TTC549 (cell line): ENCODE measurements at regions not wholly inside any gene's neighbourhood (a gene's known extent, or its start where the extent isn't known, plus 50 kb on each side); places are given as distances from the start of the nearest gene placed in this dataset.

ENCODE experiments used
- FAIRE-seq: peaks from 2 replicates; lab custom pipeline; 2012; peaks lifted over from hg19 to GRCh38; lab: Jason Lieb, UNC

GRCh38 chr2:121860758-121861227 is 105.3 kb downstream of the TSN start:
- no peak for FAIRE-seq

- no peak for FAIRE-seq
Observed at GRCh38 chr2:121862286-121862685, 106.8 kb downstream of the TSN start.

DNA sequence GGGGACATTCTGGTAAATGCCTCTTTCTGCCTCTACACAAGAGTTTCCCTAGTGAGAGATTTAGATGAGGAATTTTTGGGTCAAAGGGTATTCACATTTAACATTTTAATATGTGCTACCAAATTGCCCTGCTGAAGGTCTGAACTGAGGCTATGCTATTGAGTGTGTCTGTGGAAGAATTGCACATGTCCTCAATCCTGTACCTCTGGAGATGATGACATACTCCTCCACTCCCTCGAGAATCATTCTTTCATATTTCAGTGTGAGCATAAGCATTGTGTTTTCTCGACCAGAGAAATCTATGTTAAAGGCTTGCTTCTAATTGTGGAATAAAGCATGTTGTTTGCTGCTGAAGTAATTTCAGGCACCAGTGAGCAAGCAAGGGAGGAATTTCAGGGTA is 110.5 kb downstream of the TSN start:
- FAIRE-seq: no peak

DNA sequence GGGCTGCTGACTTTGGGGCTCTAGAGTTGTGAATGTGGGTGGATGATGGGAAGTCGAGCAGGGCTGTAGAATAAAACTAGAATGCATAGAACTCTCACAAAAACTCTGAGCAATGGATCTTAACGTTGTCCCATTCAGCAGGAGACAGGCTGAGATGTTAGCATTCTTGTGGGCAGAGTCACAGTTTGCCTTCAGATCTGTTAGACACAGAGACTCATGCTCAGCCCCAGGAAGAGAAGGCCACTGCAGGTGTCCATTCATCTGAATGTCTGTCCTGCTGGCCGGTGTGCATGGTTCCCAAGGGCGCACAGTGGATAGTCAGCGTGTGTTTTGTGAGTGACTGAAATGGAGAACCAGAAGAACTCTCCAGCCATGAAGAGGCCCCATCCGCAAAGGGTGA is 111.3 kb downstream of the TSN start:
- FAIRE-seq: no peak

- no peak for FAIRE-seq
Observed at GRCh38 chr2:121868652-121869051, 113.2 kb downstream of the TSN start.

DNA sequence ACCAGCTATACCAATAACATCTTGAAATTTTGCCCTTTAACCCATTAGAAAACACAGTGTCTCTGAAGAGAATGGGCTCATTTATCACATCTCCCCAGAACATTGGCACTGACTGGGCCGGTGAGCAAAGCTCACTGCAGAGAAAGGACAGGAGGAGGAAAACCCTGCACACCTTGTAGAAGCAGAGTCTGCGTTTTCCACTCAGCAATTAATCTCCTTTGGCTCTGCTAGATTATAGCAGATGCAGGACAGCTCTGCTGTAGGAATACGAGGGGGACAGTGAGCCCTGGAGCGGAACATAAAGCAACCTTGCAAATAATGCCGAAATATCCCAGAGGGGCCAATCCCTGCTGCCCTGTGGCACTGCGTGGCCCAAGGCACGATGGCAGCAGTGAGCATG is 113.9 kb downstream of the TSN start:
- FAIRE-seq: no peak

GRCh38 chr2:121869873-121870272 is 114.4 kb downstream of the TSN start:
- FAIRE-seq: no peak

GRCh38 chr2:121872651-121873050 is 117.2 kb downstream of the TSN start:
- no peak for FAIRE-seq

GRCh38 chr2:121873864-121874263 is 118.4 kb downstream of the TSN start:
- no peak for FAIRE-seq

GRCh38 chr2:121875585-121876185 is 120.2 kb downstream of the TSN start:
- FAIRE-seq: no peak

DNA sequence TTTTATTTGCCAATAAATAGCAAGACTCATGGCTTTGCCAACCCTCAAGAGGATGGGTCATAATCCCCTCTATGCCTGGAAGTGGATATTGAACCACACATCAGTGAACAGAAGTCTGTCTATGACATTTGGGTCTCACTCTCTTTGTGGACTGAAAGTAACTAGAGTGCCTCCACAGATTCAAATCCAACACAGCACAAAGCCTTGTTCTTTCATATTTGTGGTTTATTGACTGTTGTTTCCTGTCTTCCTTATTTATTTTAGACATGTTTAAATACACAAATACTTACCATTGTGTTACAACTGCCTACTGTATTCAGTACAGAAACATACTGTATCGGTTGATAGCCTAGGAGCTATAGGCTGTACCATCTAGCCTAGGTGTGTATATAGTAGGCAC is 121.9 kb downstream of the TSN start:
- no peak for FAIRE-seq

GRCh38 chr2:121880283-121880682 is 124.8 kb downstream of the TSN start:
- FAIRE-seq: no peak

DNA sequence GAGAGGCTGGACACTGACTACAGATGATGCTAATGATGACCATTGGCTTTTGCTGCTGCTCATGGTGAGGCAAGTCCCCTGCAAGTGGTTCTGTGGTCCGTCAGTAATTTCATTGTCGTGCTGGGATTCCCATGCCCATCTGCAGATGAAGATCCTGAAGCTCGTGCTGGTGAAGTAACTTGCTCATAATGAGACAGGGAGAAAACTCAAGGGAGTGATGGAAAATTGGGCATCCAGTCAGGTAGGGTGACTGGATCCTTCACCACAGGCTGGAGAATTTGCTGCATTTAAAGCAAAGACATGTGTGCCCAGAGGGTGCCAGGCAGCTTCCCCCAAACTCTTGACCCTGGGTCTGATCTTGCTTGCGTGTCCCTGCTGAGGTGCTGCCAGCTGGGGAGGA is 125.6 kb downstream of the TSN start:
- no peak for FAIRE-seq

DNA sequence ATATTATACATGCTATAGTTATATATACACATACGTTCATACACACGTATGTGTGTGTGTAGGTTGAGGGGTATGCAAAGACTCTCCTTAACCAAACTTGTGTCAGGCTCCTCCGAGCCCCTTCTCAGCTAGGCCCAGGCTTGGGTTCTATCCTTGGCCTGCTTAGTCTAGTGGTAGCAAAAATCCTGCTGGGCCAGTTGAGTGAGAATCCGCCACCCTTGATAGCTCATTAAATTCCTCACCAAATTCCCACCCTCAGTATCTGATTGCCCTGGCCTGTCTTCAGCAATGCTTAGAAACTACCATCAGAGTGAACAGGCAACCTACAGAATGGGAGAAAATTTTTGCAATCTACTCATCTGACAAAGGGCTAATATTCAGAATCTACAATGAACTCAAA is 126.5 kb downstream of the TSN start:
- no peak for FAIRE-seq

GRCh38 chr2:121884078-121884477 is 128.6 kb downstream of the TSN start:
- FAIRE-seq: no peak

GRCh38 chr2:121884511-121884921 is 129.1 kb downstream of the TSN start:
- no peak for FAIRE-seq

DNA sequence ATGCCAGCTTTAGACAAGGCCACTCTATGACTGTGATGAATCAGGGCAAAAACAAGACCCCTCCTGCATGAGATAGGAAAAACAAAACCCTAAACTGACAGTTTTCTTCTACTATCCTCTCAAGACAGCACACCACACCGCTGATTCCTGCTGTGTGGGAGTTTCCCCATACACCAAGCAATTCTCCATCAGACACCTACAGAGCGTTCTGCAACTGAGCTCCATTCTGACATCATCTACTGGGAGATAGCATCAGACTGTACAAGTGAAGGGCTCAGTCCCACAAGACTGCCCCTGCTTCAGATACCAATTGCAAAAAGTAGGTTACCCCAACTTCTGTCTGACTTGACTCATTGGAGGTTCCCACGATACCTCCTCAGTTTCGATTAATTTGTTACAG is 130.6 kb downstream of the TSN start:
- no peak for FAIRE-seq

DNA sequence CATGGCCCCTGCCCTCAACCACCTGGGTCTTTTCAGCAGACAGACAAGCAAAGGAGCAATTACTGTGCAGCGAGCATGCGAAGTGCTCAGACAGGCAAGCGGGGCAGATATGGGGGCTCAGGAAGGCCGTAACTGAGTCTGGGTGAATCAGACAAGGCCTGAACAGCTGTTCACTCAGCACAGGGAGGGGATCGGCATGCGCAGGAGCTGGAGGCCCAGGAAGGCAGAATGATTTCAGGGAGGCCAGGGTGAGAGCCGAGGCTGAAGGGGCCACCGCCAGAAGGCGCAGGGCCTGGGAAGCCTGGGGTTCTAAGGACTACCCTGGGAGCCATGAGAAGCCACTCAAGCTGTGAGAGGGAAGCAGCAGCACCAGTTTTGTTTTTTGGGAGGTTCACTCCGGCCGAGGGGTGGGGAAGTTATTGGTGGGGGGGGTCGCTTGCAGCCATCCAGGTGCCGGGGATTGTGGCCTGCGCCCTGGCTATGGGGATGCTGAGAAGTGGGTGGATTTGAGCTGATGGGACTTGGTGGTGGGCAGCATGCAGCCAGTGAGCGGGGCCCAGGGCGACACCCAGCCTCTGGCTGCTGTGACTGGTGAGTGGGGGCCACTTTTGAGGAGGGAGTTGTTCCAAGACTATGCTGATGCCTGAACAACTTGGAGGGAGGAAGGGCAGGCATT is 132.2 kb downstream of the TSN start:
- FAIRE-seq: no peak

DNA sequence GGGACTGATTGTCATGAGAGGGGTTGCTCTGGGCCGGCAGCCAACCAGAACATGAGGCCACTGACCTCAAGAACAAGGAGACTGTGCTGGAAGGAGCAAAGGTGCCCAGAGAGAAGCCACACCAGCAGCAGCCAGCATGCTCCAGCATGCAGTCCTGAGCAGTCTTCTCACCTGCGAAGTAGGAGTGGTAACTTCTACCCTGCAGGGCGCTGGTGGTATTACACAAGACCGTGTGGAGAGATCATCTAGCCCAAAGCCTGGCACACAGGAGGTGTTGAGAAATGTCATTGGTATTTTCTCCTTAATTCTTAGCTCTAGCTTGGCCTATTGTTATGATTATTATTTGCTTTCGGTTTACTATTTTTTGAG is 132.7 kb downstream of the TSN start:
- no peak for FAIRE-seq

DNA sequence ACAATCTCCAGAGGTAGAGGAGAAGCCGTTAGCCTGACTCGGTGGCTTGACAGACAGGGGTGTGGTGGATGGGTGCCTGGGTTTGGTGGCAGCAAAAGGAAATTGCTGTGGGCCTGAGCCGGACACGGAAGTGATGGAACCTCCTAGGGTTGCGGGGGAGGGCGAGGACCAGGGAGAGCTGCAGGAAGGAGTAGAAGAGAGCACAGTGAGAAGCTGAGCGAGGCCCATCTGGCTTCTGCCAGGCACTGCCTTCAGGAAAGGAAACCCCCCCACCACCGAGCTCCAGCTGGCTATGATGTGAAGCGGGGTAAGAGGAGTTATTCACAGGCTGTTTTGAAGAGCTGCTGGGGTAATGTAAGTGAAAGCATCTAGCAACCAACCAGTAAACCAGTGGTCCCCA is 134.6 kb downstream of the TSN start:
- no peak for FAIRE-seq

DNA sequence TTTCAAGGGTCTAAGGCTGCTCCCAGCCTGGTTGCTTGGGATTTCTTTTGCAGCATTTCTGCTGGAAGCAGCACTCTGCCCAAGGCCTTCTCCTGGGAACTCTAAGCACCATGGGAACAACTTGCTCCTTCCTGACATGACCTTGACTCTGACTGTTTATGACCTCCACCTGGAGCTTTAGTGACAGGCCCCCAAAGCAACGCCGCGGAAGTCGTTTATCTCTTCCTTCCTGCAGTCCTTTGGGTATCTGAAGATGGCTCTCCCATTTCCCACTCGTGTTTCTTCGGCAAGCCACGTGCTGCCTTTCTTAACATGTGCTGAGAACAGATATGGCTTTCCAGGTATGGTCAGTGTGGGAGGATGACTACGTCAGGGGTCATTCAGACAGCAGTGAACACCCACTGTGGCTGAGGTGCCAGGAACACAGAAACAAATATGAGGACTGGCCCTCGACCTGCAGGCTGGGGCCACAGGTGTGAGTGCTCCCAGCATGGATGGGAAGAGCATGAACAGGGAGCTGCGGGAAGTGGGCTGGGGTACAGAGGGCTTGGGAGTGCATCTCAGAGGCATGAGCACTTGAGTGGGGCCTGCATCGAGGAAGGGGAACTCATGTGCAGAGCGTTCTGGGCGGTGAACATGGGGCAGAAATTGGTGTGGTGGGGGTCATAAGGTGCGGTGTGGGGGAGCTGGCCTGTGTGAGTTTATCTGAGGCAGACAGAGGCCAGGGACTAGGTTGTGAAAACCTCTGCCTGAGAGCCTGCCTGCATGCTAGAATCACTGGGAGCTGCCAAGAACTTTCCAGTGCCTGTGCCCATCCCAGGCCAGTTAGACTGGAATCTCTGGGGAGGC is 140.5 kb downstream of the TSN start:
- no peak for FAIRE-seq

- no peak for FAIRE-seq
Observed at GRCh38 chr2:121897335-121897970, 142.0 kb downstream of the TSN start.

DNA sequence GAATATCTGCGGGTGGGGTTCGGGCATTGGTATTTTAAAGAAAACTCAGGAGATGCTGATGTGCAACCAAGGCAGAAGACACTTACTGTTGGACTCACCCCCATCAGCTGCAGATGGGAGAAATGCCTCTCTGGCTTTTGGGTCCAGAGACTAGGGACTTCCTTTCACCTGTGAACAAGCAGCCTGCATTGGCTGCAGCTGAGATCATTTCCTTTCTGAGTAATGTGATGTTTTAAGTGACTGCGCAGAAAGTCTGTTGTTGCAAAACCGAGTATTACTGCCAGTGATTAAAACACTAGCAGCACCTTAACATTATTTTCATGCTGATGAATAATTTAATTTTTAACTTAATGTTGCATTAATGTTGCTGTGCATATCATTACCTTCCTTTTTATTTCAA is 143.0 kb downstream of the TSN start:
- FAIRE-seq: no peak
